Activated CD4-positive, alpha-beta memory T cell treated with anti-CD3 and anti-CD28 coated beads for 36 hours (primary cell): ENCODE measurements at regions not wholly inside any gene's neighbourhood (a gene's known extent, or its start where the extent isn't known, plus 50 kb on each side); places are given as distances from the start of the nearest gene placed in this dataset.

Experiments used
- CTCF ChIA-PET: fragments of 350-600 bp; sonication (Branson Sonifier 250); formaldehyde crosslinking; loops from one replicate; lab custom pipeline; 2021; ENCODE audit warnings: antibody characterized with exemption, inconsistent platforms; lab: Charles Lee
- POLR2A ChIA-PET: fragments of 350-600 bp; sonication (Branson Sonifier 250); formaldehyde crosslinking; loops from one replicate; lab custom pipeline; 2021; ENCODE audit warnings: antibody characterized with exemption; lab: Charles Lee
- DNase-seq: peaks from one replicate; pipeline ENCODE4 v3.0.0-alpha.2; 2020
- H3K27ac Mint-ChIP-seq: one replicate; pipeline ENCODE4 v1.8.0; 2021; ENCODE audit warnings: mixed read lengths
- H3K27me3 Mint-ChIP-seq: one replicate; pipeline ENCODE4 v1.8.0; 2021; ENCODE audit warnings: mixed read lengths
- H3K36me3 Mint-ChIP-seq: one replicate; pipeline ENCODE4 v1.8.0; 2021; ENCODE audit warnings: mixed read lengths
- H3K4me1 Mint-ChIP-seq: one replicate; pipeline ENCODE4 v1.8.0; 2021; ENCODE audit warnings: low read depth, mixed read lengths
- H3K4me3 Mint-ChIP-seq: one replicate; pipeline ENCODE4 v1.8.0; 2021; ENCODE audit warnings: mild to moderate bottlenecking, mixed read lengths
- H3K9me3 Mint-ChIP-seq: one replicate; pipeline ENCODE4 v1.8.0; 2021; ENCODE audit warnings: mixed read lengths
- intact Hi-C: fragments of 100-400 bp; cut with micrococcal nuclease; formaldehyde crosslinking; loops from one replicate; pipeline ENCODE4 v1.15.1; 2023

DNA sequence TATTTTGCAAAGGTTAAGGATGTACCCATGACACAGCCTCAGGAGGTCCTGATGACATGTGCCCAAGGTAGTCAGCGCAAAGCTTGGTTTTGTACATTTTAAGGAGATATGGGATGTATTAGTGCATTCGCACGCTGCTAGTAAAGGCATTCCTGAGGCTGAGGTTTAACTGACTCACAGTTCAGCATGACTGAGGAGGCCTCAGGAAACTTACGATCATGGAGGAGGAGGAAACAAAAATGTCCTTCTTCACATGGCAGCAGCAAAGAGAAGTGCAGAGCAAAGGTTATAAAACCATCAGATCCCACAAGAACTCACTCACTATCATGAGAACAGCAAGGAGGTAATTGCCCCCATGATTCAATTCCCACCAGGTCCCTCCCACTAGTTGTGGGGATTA lies 1017.4 kb downstream of the EFNB2 start:
- intact Hi-C loops = no loop called here
- no peaks in the 10 kb centered on the region for H3K9me3 Mint-ChIP-seq
- no peak overlapping the region for H3K4me3 Mint-ChIP-seq
- no peaks in the 10 kb centered on the region for H3K4me1 Mint-ChIP-seq
- DNase-seq = no peak
- no peaks in the 10 kb centered on the region for H3K36me3 Mint-ChIP-seq
- H3K27ac Mint-ChIP-seq = no peak overlapping the region
- CTCF ChIA-PET = no interaction called here
- POLR2A ChIA-PET = no interaction called here
- no peaks in the 10 kb centered on the region for H3K27me3 Mint-ChIP-seq

DNA sequence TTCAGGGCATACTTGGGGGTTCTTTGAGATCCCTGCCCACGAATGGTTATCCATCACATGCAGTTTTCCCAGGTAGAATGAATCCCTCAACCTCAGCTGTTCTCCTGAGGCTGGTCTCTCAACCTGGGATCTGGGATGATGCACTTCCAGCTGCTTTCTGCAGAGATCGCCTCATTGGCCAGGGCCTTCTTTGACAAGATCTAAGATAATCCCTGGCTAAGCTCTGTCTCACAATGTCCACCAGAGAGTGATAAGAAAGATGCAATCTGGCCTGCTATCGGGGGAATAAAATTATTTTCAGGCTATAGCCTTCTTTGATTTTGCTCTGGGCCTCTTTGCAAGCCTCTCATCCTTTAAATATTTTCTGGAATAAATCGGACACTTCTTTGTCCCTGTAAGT lies 1021.1 kb downstream of the EFNB2 start:
- Mint-ChIP-seq H3K9me3 (no peaks in the 10 kb centered on the region), H3K27me3 (no peaks in the 10 kb centered on the region), H3K27ac (no peak overlapping the region), H3K36me3 (no peaks in the 10 kb centered on the region), H3K4me3 (no peak overlapping the region), H3K4me1 (no peaks in the 10 kb centered on the region)
- CTCF ChIA-PET = no interaction called here
- POLR2A ChIA-PET = no interaction called here
- intact Hi-C loops = no loop called here
- no peak for DNase-seq

DNA sequence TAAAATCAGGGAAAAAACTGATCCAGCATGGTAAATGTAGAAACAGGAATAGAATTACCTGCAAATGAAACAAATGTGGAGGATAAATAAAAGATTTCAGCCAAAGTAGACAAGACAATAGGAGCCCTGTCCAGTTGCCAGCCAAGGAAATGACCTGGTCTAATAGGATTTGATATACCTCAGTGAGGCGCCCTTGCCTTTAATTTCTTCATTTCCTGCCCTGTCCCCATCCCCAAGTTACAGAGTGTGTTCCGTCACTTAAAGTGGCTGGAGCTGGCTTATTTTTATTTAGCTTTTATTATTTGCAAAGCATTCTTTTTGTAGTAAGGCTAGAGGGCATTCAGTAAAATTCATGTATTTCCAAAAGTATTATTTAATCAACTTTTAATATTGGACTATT lies 1022.0 kb downstream of the EFNB2 start:
- H3K36me3 Mint-ChIP-seq = no peaks in the 10 kb centered on the region
- no peak overlapping the region for H3K4me3 Mint-ChIP-seq
- H3K27ac Mint-ChIP-seq = no peak overlapping the region
- no peaks in the 10 kb centered on the region for H3K4me1 Mint-ChIP-seq
- ChIA-PET CTCF (no interaction called here), POLR2A (no interaction called here)
- intact Hi-C loops = no loop called here
- no peak for DNase-seq
- no peaks in the 10 kb centered on the region for H3K27me3 Mint-ChIP-seq
- no peaks in the 10 kb centered on the region for H3K9me3 Mint-ChIP-seq

DNA sequence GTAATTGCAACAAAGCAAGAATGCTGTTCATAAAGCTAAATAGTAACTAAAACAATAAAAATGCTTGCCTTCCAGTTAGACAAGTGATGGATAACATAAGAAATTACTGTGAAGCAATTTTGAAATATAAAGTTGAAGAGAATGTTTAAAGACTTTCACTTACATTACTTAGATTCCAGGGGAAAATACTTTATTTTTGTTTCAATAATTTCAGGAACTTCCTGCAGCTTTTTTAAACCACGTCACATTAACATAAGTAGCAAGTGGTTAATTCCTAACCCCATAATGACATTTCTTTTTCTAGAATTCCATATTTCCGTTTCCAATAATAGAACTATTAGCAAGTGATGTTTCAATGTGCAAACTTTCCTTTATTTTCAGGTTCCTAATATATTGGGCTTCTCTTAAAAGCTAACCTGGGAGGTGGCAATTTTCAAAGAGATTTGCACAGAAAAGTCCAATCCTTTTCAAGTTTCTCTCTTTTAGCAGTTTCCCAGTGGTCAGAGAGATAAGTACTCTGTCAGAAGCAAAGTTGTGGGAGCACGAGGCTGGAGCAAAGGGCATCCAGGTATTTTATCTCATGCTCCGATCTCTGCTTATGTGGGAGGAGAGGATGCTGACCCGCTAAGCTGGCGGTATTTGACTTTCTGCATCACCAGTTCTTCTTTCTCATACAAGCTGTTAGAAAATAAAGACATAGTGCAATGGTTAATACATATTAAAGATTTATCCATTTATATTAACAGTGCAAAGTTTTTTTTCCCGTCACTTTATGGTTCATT lies 1025.3 kb downstream of the EFNB2 start:
- no peak overlapping the region for H3K27ac Mint-ChIP-seq
- H3K36me3 Mint-ChIP-seq = no peaks in the 10 kb centered on the region
- intact Hi-C loops = no loop called here
- H3K27me3 Mint-ChIP-seq = no peaks in the 10 kb centered on the region
- CTCF ChIA-PET = interaction anchor here (0.6 kb wide), 1 partner anchor 193 kb away, joined by 3 read pairs; no protein-coding TSS in a partner anchor
- H3K4me3 Mint-ChIP-seq = no peak overlapping the region
- H3K4me1 Mint-ChIP-seq = no peaks in the 10 kb centered on the region
- DNase-seq = no peak
- POLR2A ChIA-PET = no interaction called here
- H3K9me3 Mint-ChIP-seq = no peaks in the 10 kb centered on the region

DNA sequence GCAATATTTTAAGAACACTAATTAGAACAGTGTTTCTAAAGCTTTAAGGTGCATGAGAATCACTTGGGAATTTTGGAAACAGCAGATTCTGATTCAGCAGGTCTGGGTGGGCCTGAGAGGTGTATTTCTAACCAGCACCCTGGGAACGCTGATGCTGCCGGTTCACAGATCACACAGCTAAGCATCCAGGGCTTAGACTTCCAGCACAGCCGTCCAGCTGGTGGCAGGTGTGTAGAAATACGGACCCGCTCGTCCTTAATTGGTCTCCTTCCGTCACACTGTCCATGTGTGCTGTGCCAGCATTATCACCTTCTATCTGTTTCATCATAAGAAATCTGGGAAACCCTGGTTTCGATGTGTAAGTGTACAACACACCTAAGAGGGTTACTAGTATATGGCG lies 1029.0 kb downstream of the EFNB2 start:
- POLR2A ChIA-PET = no interaction called here
- no peaks in the 10 kb centered on the region for H3K27me3 Mint-ChIP-seq
- intact Hi-C loops = no loop called here
- no peaks in the 10 kb centered on the region for H3K4me1 Mint-ChIP-seq
- no peak overlapping the region for H3K27ac Mint-ChIP-seq
- no peaks in the 10 kb centered on the region for H3K9me3 Mint-ChIP-seq
- no peak overlapping the region for H3K4me3 Mint-ChIP-seq
- CTCF ChIA-PET = no interaction called here
- no peak for DNase-seq
- H3K36me3 Mint-ChIP-seq = no peaks in the 10 kb centered on the region

DNA sequence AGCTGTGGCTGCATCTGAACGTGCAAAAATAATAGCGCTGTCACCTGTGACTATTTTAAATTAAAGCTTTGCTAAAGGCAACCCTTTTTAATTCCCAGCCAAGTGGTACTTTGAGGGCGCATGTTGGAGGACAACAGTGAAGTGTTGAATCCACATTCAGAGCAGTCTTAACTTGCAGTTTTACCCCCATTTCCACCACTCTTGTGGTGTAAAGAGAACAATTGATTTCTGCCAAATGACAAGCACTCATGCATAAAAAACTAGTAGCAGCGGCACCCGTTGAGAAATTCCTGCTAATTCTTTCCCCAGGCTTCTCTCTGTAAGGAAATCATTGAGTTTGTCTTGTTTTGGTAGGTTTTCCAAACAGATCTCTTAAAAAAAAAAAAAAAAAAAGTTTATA lies 1033.3 kb downstream of the EFNB2 start:
- ChIA-PET CTCF (no interaction called here), POLR2A (no interaction called here)
- Mint-ChIP-seq H3K27me3 (no peaks in the 10 kb centered on the region), H3K9me3 (peaks cover 2% of the 10 kb centered on the region), H3K36me3 (no peaks in the 10 kb centered on the region), H3K27ac (no peak overlapping the region), H3K4me3 (no peak overlapping the region), H3K4me1 (no peaks in the 10 kb centered on the region)
- DNase-seq = no peak
- intact Hi-C loops = no loop called here

DNA sequence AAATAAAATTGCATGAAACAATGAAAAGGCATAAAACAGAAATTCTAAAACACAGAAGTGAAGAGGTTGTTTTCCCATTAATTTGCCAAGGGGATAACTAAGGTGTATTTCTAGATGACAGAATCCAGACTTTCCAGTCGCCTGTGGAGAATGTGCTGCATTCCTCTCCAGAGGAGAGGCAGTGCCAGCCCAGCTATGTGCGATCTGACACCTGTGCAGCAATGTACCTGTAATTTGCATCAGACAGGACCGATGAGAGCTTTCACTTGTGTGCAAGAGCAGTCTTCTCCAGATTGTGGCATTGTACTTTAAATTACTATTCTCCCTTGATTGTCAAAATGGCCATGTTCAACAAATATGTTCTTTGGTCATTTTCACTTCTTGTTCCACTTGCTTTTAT lies 1037.9 kb downstream of the EFNB2 start:
- no peak for DNase-seq
- H3K27me3 Mint-ChIP-seq = no peaks in the 10 kb centered on the region
- no peaks in the 10 kb centered on the region for H3K36me3 Mint-ChIP-seq
- no peak overlapping the region for H3K4me3 Mint-ChIP-seq
- peaks cover 2% of the 10 kb centered on the region for H3K9me3 Mint-ChIP-seq
- H3K4me1 Mint-ChIP-seq = no peaks in the 10 kb centered on the region
- POLR2A ChIA-PET = no interaction called here
- intact Hi-C loops = no loop called here
- no peak overlapping the region for H3K27ac Mint-ChIP-seq
- CTCF ChIA-PET = no interaction called here

DNA sequence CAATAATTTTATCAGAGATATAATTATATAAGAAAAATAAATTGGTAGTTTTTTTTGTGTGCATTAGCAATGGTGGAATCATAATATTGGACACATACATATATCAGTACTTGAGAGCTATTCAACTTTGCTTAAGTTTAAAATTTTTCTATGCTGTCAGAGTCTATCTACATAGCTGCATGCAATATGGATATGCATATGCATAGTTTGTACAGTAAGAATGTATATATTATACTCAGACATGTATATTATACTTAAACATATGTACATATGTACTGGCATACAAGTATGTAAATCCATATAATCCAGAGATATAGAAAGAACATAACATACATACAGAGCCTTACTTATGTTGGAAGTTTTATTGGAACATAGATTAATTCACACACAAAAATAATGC lies 1043.2 kb downstream of the EFNB2 start:
- POLR2A ChIA-PET = no interaction called here

DNA sequence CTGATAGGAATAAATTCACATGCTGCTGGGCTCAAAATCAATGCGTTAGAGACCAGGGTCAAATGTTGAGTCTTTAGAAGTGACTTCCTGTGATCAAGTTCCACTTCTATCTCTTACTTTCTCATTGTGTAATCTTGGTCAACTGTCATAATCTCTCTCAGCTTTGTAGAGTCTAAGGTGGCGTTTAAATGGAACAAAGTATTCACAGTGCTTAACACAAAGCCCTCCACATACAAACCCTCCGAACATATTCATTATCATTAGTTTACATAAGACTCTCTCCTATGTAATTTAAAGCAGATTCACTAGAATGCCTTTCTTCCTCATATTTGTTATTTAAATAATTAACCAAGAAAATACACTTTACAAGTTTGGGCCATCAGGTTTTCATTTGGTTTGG lies 1044.1 kb downstream of the EFNB2 start:
- ChIA-PET POLR2A (no interaction called here), CTCF (no interaction called here)
- no peak overlapping the region for H3K4me3 Mint-ChIP-seq
- H3K27ac Mint-ChIP-seq = no peak overlapping the region
- no peaks in the 10 kb centered on the region for H3K9me3 Mint-ChIP-seq
- no peaks in the 10 kb centered on the region for H3K27me3 Mint-ChIP-seq
- no peaks in the 10 kb centered on the region for H3K36me3 Mint-ChIP-seq
- intact Hi-C loops = no loop called here
- H3K4me1 Mint-ChIP-seq = no peaks in the 10 kb centered on the region
- DNase-seq = no peak

More for the DNA sequence above, 1043.2 kb downstream of the EFNB2 start:
- no peaks in the 10 kb centered on the region for H3K9me3 Mint-ChIP-seq
- H3K27me3 Mint-ChIP-seq = no peaks in the 10 kb centered on the region
- no peak for DNase-seq
- no peak overlapping the region for H3K4me3 Mint-ChIP-seq
- CTCF ChIA-PET = no interaction called here
- no peaks in the 10 kb centered on the region for H3K4me1 Mint-ChIP-seq
- H3K27ac Mint-ChIP-seq = no peak overlapping the region
- no peaks in the 10 kb centered on the region for H3K36me3 Mint-ChIP-seq
- intact Hi-C loops = no loop called here

DNA sequence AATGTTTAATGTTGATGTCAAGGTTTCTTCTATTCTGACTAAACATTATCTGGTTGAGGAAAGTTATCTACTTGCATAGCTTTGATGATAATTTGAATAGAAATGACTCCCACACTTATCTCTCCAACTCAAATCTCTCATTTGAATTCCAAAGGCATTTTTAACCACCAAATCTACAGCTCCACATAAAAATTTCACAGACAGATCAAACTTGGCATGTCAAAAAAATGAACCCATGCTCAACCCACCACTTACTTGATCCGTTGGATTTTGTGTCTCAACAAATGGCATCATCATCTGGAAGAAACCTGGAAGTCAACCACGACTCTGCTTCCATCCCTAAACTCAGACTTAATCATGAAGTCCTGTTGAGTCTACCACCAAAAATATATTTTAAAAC lies 1050.4 kb downstream of the EFNB2 start:
- Mint-ChIP-seq H3K36me3 (no peaks in the 10 kb centered on the region), H3K4me3 (no peak overlapping the region), H3K27me3 (no peaks in the 10 kb centered on the region), H3K4me1 (no peaks in the 10 kb centered on the region), H3K9me3 (no peaks in the 10 kb centered on the region), H3K27ac (no peak overlapping the region)
- intact Hi-C loops = no loop called here
- POLR2A ChIA-PET = no interaction called here
- CTCF ChIA-PET = no interaction called here
- no peak for DNase-seq

DNA sequence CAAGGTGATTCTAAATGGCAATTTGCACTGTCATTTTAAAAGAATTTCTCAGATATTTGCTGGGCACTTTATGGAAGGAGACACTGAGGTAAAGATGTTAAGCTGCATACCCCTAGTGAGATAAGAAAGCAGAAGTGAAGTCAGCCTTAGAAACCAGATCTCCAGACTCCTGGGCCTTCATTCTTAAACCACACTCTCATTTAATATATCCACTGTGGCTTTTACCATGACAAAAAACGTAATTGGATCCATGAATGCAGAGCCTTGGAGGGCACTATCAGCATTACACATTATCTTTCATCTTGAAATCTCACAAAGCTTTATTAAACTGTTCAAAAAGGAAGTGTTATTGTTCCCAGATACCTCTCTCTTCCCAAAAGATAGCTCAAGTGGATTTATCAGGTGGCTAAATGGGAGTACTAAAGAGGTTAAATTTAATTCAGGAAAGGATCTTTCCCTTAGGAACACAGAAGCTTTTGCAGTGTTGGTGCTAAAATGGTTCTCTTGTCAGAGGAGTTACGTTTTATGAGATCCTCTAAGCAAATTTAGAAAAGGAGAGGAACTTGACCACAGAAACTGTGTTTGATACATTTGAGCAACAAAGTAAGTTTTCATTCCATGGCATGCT lies 1060.4 kb downstream of the EFNB2 start:
- ChIA-PET CTCF (no interaction called here), POLR2A (no interaction called here)
- Mint-ChIP-seq H3K36me3 (no peaks in the 10 kb centered on the region), H3K4me1 (no peaks in the 10 kb centered on the region), H3K27ac (no peak overlapping the region), H3K9me3 (no peaks in the 10 kb centered on the region), H3K4me3 (no peak overlapping the region), H3K27me3 (no peaks in the 10 kb centered on the region)
- intact Hi-C loops = no loop called here
- no peak for DNase-seq

DNA sequence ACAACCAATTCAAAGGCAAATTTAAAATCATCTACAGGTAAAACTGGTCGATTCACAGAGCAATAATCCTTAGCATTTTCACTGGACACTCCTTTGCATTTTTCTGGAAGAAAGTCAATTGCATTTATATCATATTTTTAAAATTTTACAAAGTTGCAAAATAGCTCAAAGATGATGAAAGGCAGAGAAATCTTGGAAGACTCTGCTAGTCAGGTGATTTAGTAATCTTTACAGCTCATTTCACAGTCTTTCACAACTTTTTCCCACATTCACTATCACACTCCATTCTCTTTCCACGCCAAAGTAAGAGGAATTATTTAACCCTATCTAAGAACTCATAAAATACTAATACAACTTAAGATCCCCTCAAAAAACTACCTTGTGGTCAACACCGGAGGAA lies 1063.8 kb downstream of the EFNB2 start:
- intact Hi-C loops = no loop called here
- Mint-ChIP-seq H3K36me3 (no peaks in the 10 kb centered on the region), H3K9me3 (no peaks in the 10 kb centered on the region), H3K4me3 (no peak overlapping the region), H3K27me3 (no peaks in the 10 kb centered on the region), H3K27ac (no peak overlapping the region), H3K4me1 (no peaks in the 10 kb centered on the region)
- ChIA-PET POLR2A (no interaction called here), CTCF (no interaction called here)
- no peak for DNase-seq

DNA sequence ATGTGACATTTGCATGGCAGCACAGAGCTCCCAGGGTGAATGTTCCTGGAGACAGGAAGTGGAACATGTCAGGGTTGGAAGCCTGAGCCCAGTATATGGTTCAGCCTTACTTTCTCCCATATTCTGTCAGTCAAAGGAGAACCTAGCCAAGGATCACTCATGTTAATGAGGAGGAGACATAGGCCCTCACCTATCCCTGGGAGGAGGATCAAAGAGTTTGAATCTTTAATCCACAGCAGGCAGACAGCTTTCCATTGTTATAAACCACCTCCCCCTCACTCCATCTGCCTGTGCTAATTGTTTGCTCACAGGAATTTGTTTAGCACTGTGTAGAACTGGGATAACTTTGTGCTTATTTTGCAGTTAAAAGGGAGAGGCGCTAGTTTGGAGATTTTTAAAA lies 1069.1 kb downstream of the EFNB2 start:
- POLR2A ChIA-PET = no interaction called here
- H3K9me3 Mint-ChIP-seq = no peaks in the 10 kb centered on the region
- H3K36me3 Mint-ChIP-seq = no peaks in the 10 kb centered on the region
- intact Hi-C loops = no loop called here
- CTCF ChIA-PET = no interaction called here
- no peak overlapping the region for H3K4me3 Mint-ChIP-seq
- H3K27me3 Mint-ChIP-seq = no peaks in the 10 kb centered on the region
- no peak for DNase-seq
- no peaks in the 10 kb centered on the region for H3K4me1 Mint-ChIP-seq
- no peak overlapping the region for H3K27ac Mint-ChIP-seq
